Stimulated activated CD8-positive, alpha-beta memory T cell treated with anti-CD3 and anti-CD28 coated beads, Interleukin-12 subunit alpha, Interleukin-12 subunit beta, amount 100 ng/mL, for 24 hours (primary cell): ENCODE measurements at regions not wholly inside any gene's neighbourhood (a gene's known extent, or its start where the extent isn't known, plus 50 kb on each side); places are given as distances from the start of the nearest gene placed in this dataset.

Experiments
- DNase-seq: peaks from one replicate; pipeline ENCODE4 v3.0.0-alpha.2; 2020; ENCODE audit errors: extremely low read depth

- no peak for DNase-seq
These were observed 86.5 kb upstream of the NPVF start for GRCh38 chr7:25314731-25315267.

- no peak for DNase-seq
These were observed 88.1 kb upstream of the NPVF start for GRCh38 chr7:25316366-25316765.

GRCh38 chr7:25318047-25318446, 89.8 kb upstream of the NPVF start:
- DNase-seq = no peak

GRCh38 chr7:25319707-25320106, 91.4 kb upstream of the NPVF start:
- no peak for DNase-seq

GRCh38 chr7:25320791-25321190, 92.5 kb upstream of the NPVF start:
- no peak for DNase-seq

- no peak for DNase-seq
These were observed 93.1 kb upstream of the NPVF start for GRCh38 chr7:25321424-25321823.

- no peak for DNase-seq
These were observed 94.2 kb upstream of the NPVF start for GRCh38 chr7:25322473-25322872.

- no peak for DNase-seq
These were observed 97.0 kb upstream of the NPVF start for GRCh38 chr7:25325186-25325757.

GRCh38 chr7:25326501-25327156, 98.3 kb upstream of the NPVF start:
- DNase-seq = no peak

- DNase-seq = no peak
These were observed 101.5 kb upstream of the NPVF start for GRCh38 chr7:25329815-25330214.

- no peak for DNase-seq
These were observed 105.1 kb upstream of the NPVF start for GRCh38 chr7:25333296-25333928.

- DNase-seq = no peak
These were observed 119.2 kb upstream of the NPVF start for GRCh38 chr7:25347360-25348066.

- DNase-seq = no peak
These were observed 119.8 kb upstream of the NPVF start for GRCh38 chr7:25348104-25348503.

GRCh38 chr7:25349283-25350017, 121.2 kb upstream of the NPVF start:
- DNase-seq = no peak

- DNase-seq = no peak
These were observed 121.8 kb upstream of the NPVF start for GRCh38 chr7:25350041-25350440.

- no peak for DNase-seq
These were observed 123.5 kb upstream of the NPVF start for GRCh38 chr7:25351761-25352160.

GRCh38 chr7:25353196-25353595, 124.9 kb upstream of the NPVF start:
- no peak for DNase-seq

GRCh38 chr7:25353732-25354131, 125.4 kb upstream of the NPVF start:
- no peak for DNase-seq

- no peak for DNase-seq
These were observed 128.4 kb upstream of the NPVF start for GRCh38 chr7:25356534-25357151.

- no peak for DNase-seq
These were observed 130.6 kb upstream of the NPVF start for GRCh38 chr7:25358926-25359325.

- no peak for DNase-seq
These were observed 131.3 kb upstream of the NPVF start for GRCh38 chr7:25359471-25360059.
